Esophagus squamous epithelium (tissue), 5 donors: ENCODE measurements at regions not wholly inside any gene's neighbourhood (a gene's known extent, or its start where the extent isn't known, plus 50 kb on each side); places are given as distances from the start of the nearest gene placed in this dataset.

Experiments used
- DNase-seq: peaks from one replicate; lab custom pipeline; 2025; lab: John Stamatoyannopoulos, UW
- H3K27ac ChIP-seq, 4 donors: fragments of 200-600 bp; sonication (generic); one replicate each; pipeline ENCODE4 v1.5.1; 2016 to 2019; ENCODE audit warnings: mild to moderate bottlenecking in 1 of 4
- H3K27me3 ChIP-seq, 4 donors: fragments of 200-600 bp; sonication (generic); 1 replicate in 3 of 4; 2 replicates in 1 of 4; pipeline versions ENCODE4 v1.5.1 to v1.6.0; 2017 to 2021; ENCODE audit warnings: antibody characterized with exemption in 1 of 4
- H3K36me3 ChIP-seq, 3 donors: fragments of 200-600 bp; sonication (generic); one replicate each; pipeline ENCODE4 v1.5.1; 2016 to 2019
- H3K4me1 ChIP-seq, 3 donors: fragments of 200-600 bp; sonication (generic); one replicate each; pipeline ENCODE4 v1.5.1; 2017 to 2019
- H3K4me3 ChIP-seq, 4 donors: fragments of 200-600 bp; sonication (generic); 1 replicate in 3 of 4; 2 replicates in 1 of 4; pipeline ENCODE4 v1.5.1; 2016 to 2019; ENCODE audit warnings: mild to moderate bottlenecking in 2 of 4, moderate library complexity in 1 of 4
- H3K9me3 ChIP-seq, 3 donors: fragments of 200-600 bp; sonication (generic); one replicate each; pipeline ENCODE4 v1.5.1; 2016 to 2019
- CTCF ChIP-seq, 6 experiments: fragments of 450-650 bp in 4 of 6; fragments of 200-600 bp in 2 of 6; sonication (generic) in 2 of 6; IDR thresholded peaks; one replicate each; pipeline ENCODE4 v1.5.1; 2016 to 2019; ENCODE audit warnings: antibody characterized with exemption in 6 of 6, mild to moderate bottlenecking in 4 of 6, moderate library complexity in 4 of 6
- POLR2A ChIP-seq, 4 donors: fragments of 450-650 bp; IDR thresholded peaks; one replicate each; pipeline ENCODE4 v1.6.1; 2017; ENCODE audit warnings: antibody characterized with exemption in 4 of 4, mild to moderate bottlenecking in 4 of 4, moderate library complexity in 3 of 4
- WGBS, 2 donors: methylation state at CpG; one replicate each; pipeline ENCODE4 v1.1.5; 2018; 5-methylcytosine and 5-hydroxymethylcytosine counted together
- intact Hi-C: fragments of 100-400 bp; cut with DNase I; formaldehyde crosslinking; loops from one replicate; pipeline ENCODE4 v1.15.0; 2022
- donor health status: DM: yes; HTN: yes; CAD: no.

DNA sequence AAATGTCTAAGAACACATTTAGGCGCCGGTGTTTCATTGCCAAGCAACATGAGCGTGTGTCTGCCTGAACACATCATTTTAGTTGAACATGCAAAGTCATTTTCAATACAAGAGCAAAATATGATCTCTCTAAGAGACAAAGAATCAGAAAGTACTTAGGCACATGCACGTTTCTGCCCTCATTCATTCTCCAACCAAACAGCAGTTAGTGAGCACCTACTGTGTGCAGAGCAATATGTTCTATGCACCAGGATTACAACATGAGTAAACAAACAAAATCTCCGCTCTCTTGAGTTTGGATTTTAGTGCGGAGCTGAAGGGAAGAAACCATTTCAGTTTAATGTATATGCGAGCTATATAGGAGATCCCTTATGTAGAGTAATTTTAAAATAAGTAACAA, 71.6 kb upstream of the KLF6 start:
- 84 to 94% methylated on average over 6 to 7 of the region's 7 CpGs for WGBS, 2 donors
- intact Hi-C loops, result no loop called here
- no peak overlapping the region for H3K27ac ChIP-seq
- H3K4me3 ChIP-seq, result no peak overlapping the region
- no peak for DNase-seq
- H3K27me3 ChIP-seq, result no peaks in the 10 kb centered on the region
- no peaks in the 10 kb centered on the region for H3K36me3 ChIP-seq
- peaks cover 10 to 38% (median 14%) of the 10 kb centered on the region in 3 donors for H3K4me1 ChIP-seq
- no peaks in the 10 kb centered on the region for H3K9me3 ChIP-seq
- TF ChIP-seq CTCF (IDR thresholded peaks at IDR 0.05) (no peak), POLR2A (IDR thresholded peaks at IDR 0.05) (no peak)

DNA sequence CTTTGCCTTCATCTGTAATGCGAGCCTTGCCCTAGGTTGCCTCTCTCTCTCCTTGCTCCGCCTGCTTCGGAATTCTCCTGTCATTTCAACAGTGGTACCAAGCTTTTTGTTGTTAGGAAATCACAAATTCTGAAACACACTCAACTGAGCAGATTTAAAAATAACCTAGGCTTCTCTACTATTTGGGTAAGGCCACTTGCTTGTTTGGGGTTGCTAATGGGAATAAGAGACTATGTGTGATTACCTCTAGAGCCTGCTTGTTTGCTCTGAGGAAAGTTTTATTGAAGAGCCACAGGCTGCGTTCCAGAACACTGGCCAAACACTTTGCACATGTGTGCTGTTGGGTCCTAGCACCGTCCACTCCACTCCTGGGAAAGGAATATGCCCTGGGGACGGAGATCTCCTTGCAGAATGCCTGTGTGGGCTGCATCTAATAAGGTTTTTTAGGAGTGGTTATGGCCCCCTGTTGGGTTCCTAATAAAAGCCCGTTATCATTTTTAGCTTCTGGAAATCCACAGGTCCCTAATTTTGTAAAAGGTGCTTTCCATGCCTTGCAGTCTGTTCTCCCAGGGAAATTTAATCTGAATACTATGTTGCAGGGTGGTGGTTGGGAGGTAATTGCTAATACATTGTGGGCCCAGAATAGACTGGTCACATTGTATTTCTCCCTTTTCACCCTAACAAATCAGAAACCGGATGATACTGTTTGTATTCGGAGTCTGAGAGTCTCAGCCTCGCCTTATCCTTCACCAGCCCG, 68.7 kb upstream of the KLF6 start:
- Histone ChIP-seq H3K4me1 (peaks cover 8 to 47% (median 19%) of the 10 kb centered on the region in 3 donors), H3K4me3 (no peak overlapping the region), H3K27me3 (no peaks in the 10 kb centered on the region), H3K36me3 (no peaks in the 10 kb centered on the region), H3K9me3 (no peaks in the 10 kb centered on the region), H3K27ac (peak overlapping the region; percentile 84 to 90 (median 86))
- TF ChIP-seq CTCF (IDR thresholded peaks at IDR 0.05) (no peak), POLR2A (IDR thresholded peaks at IDR 0.05) (no peak)
- intact Hi-C loops, result no loop called here
- 76 to 77% methylated on average over 11 of the region's 11 CpGs for WGBS, 2 donors
- DNase-seq, result no peak

DNA sequence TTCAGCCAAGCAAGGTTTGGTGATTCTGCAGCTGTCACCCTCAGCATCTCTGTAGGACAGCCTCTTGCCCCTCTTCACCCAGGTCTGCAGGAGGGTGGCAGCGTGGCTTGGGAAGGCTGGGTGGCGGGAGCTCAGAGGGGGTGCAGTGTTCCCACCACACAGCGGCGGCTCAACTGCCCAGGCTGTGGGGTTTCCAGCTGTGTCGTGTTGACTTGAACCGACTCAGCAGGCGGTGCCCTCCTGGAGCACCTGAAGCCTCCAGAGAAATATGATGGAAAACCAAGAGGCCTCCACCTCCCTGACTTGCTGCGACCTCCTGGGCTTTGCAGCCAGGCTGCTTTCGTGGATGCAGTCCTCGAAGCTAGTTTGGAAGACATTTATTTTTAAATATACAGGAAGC, 68.0 kb upstream of the KLF6 start:
- Histone ChIP-seq H3K9me3 (no peaks in the 10 kb centered on the region), H3K36me3 (no peaks in the 10 kb centered on the region), H3K27ac (peak overlapping the region; percentile 84 to 90 (median 86)), H3K4me1 (peaks cover 8 to 54% (median 19%) of the 10 kb centered on the region in 3 donors), H3K4me3 (no peak overlapping the region), H3K27me3 (no peaks in the 10 kb centered on the region)
- WGBS, 2 donors, result 89 to 96% methylated on average over 4 to 5 of the region's 10 CpGs
- no peak for DNase-seq
- TF ChIP-seq CTCF (IDR thresholded peaks at IDR 0.05) (no peak), POLR2A (IDR thresholded peaks at IDR 0.05) (no peak)
- intact Hi-C loops, result no loop called here

GRCh38 chr10:3852147-3852904, 67.3 kb upstream of the KLF6 start:
- Histone ChIP-seq H3K4me1 (peaks cover 8 to 57% (median 19%) of the 10 kb centered on the region in 3 donors), H3K4me3 (peak overlapping the region in 1 of 4 donors; percentile 38), H3K9me3 (no peaks in the 10 kb centered on the region), H3K27me3 (no peaks in the 10 kb centered on the region), H3K27ac (peak overlapping the region; percentile 84 to 90 (median 86)), H3K36me3 (no peaks in the 10 kb centered on the region)
- DNase-seq, result no peak
- TF ChIP-seq CTCF (IDR thresholded peaks at IDR 0.05), result no peak
- TF ChIP-seq POLR2A (IDR thresholded peaks at IDR 0.05), result peak in 1 of 4 donors; percentile 48
- WGBS, 2 donors, result 14 to 28% methylated on average over 10 of the region's 10 CpGs
- intact Hi-C loops, result no loop called here
